SU-DHL-6 (cell line): ENCODE measurements at regions not wholly inside any gene's neighbourhood (a gene's known extent, or its start where the extent isn't known, plus 50 kb on each side); places are given as distances from the start of the nearest gene placed in this dataset.

Source experiments
- H2AFZ ChIP-seq: fragments of 200-600 bp; sonication (generic); 2 replicates; pipeline ENCODE4 v1.6.1; 2014; ENCODE audit warnings: low read depth, mild to moderate bottlenecking, moderate library complexity, mixed read lengths, antibody characterized with exemption, low read length; ENCODE audit not compliant: severe bottlenecking
- H3F3A ChIP-seq: fragments of 200-600 bp; shearing (Covaris generic); 2 replicates; pipeline ENCODE4 v1.6.0; 2016; ENCODE audit warnings: antibody characterized with exemption, mild to moderate bottlenecking; ENCODE audit not compliant: insufficient read depth
- H3K27ac ChIP-seq: fragments of 200-600 bp; sonication (generic); 2 replicates; pipeline ENCODE4 v1.5.1; 2016; ENCODE audit warnings: low read depth, mild to moderate bottlenecking, low read length, moderate library complexity, mixed read lengths
- H3K27me3 ChIP-seq: fragments of 200-600 bp; sonication (generic), shearing (Covaris generic); 2 replicates; pipeline ENCODE4 v1.6.0; 2014; ENCODE audit warnings: mild to moderate bottlenecking, low read length
- H3K36me3 ChIP-seq: fragments of 200-600 bp; sonication (generic); 2 replicates; pipeline ENCODE4 v1.6.1; 2014; ENCODE audit warnings: mild to moderate bottlenecking, low read length, mixed read lengths
- H3K4me2 ChIP-seq: fragments of 300-600, 200-600 bp; shearing (Covaris generic), sonication (generic); 2 replicates; pipeline ENCODE4 v1.6.0; 2014; ENCODE audit warnings: low read length, low read depth, mild to moderate bottlenecking; ENCODE audit not compliant: poor library complexity, severe bottlenecking
- H3K4me3 ChIP-seq: fragments of 200-600 bp; sonication (generic); 2 replicates; pipeline ENCODE4 v1.5.1; 2014; ENCODE audit warnings: antibody characterized with exemption, low read length, mild to moderate bottlenecking, mixed read lengths; ENCODE audit not compliant: insufficient read depth, poor library complexity, severe bottlenecking
- H3K79me2 ChIP-seq: fragments of 200-600 bp; sonication (generic); 2 replicates; pipeline ENCODE4 v1.6.1; 2014; ENCODE audit warnings: mild to moderate bottlenecking, low read length, moderate library complexity; ENCODE audit not compliant: insufficient read depth
- H3K9ac ChIP-seq: fragments of 200-600 bp; sonication (generic); 2 replicates; pipeline ENCODE4 v1.7.0; 2014; ENCODE audit warnings: mild to moderate bottlenecking, low read length
- H3K9me2 ChIP-seq: fragments of 200-600 bp; sonication (generic); replicated peaks from 2 replicates; pipeline ENCODE4 v1.6.1; 2014; ENCODE audit warnings: low read length; ENCODE audit not compliant: insufficient read depth
- H3K9me3 ChIP-seq: fragments of 200-600 bp; sonication (generic); 2 replicates; pipeline ENCODE4 v1.6.1; 2014; ENCODE audit warnings: low read length, mixed read lengths; ENCODE audit not compliant: insufficient read depth
- H4K20me1 ChIP-seq: fragments of 200-600 bp; sonication (generic); 2 replicates; pipeline ENCODE4 v1.6.1; 2014; ENCODE audit warnings: low read depth, mild to moderate bottlenecking, antibody characterized with exemption, low read length, moderate library complexity, mixed read lengths
- CTCF ChIP-seq: fragments of 200-600 bp; sonication (generic); IDR thresholded peaks from one replicate; pipeline ENCODE4 v1.5.1; 2017; ENCODE audit warnings: antibody characterized with exemption, mild to moderate bottlenecking, low read length, moderate library complexity; ENCODE audit not compliant: insufficient read depth, poor library complexity, severe bottlenecking
- EZH2phosphoT487 ChIP-seq: fragments of 200-600 bp; sonication (generic), shearing (Covaris generic); conservative IDR thresholded peaks from 2 replicates; pipeline ENCODE4 v1.6.1; 2018; ENCODE audit warnings: mild to moderate bottlenecking, antibody characterized with exemption, low read length, moderate library complexity, mixed read lengths

- Histone ChIP-seq H3K4me2 (no peak overlapping the region), H3K27me3 (no peaks in the 10 kb centered on the region), H3K27ac (no peak overlapping the region), H4K20me1 (no peaks in the 10 kb centered on the region), H2AFZ (no peak overlapping the region), H3K79me2 (no peaks in the 10 kb centered on the region), H3K9ac (no peak overlapping the region), H3K9me3 (no peaks in the 10 kb centered on the region), H3K36me3 (no peaks in the 10 kb centered on the region), H3K9me2 (no peaks in the 10 kb centered on the region), H3K4me3 (no peak overlapping the region), H3F3A (no peaks in the 10 kb centered on the region)
- TF ChIP-seq EZH2phosphoT487 (no peak), CTCF (no peak)
These were observed 453.4 kb downstream of the OCA2 start for GRCh38 chr15:27645672-27646071.

GRCh38 chr15:27642981-27643380, 456.1 kb downstream of the OCA2 start:
- TF ChIP-seq CTCF, result no peak
- no peak for TF ChIP-seq EZH2phosphoT487
- H3K9ac ChIP-seq, result no peak overlapping the region
- no peaks in the 10 kb centered on the region for H3K9me3 ChIP-seq
- no peaks in the 10 kb centered on the region for H3K79me2 ChIP-seq
- H3K27ac ChIP-seq, result no peak overlapping the region
- H3K27me3 ChIP-seq, result no peaks in the 10 kb centered on the region
- H4K20me1 ChIP-seq, result no peaks in the 10 kb centered on the region
- H3K4me3 ChIP-seq, result no peak overlapping the region
- H3K36me3 ChIP-seq, result no peaks in the 10 kb centered on the region
- H3F3A ChIP-seq, result no peaks in the 10 kb centered on the region
- no peak overlapping the region for H2AFZ ChIP-seq
- H3K9me2 ChIP-seq, result no peaks in the 10 kb centered on the region
- H3K4me2 ChIP-seq, result no peak overlapping the region

- Histone ChIP-seq H3K9ac (no peak overlapping the region), H3K79me2 (no peaks in the 10 kb centered on the region)
These were observed 459.5 kb downstream of the OCA2 start for GRCh38 chr15:27639595-27639994.

More at GRCh38 chr15:27639595-27639994, 459.5 kb downstream of the OCA2 start:
- Histone ChIP-seq H4K20me1 (no peaks in the 10 kb centered on the region), H3K4me3 (no peak overlapping the region), H3F3A (no peaks in the 10 kb centered on the region), H3K27me3 (no peaks in the 10 kb centered on the region), H3K4me2 (no peak overlapping the region), H3K27ac (no peak overlapping the region), H3K36me3 (no peaks in the 10 kb centered on the region), H2AFZ (no peak overlapping the region), H3K9me3 (no peaks in the 10 kb centered on the region), H3K9me2 (no peaks in the 10 kb centered on the region)
- TF ChIP-seq EZH2phosphoT487 (no peak), CTCF (no peak)
